Smooth muscle cell (in vitro differentiated cells): ENCODE measurements at regions not wholly inside any gene's neighbourhood (a gene's known extent, or its start where the extent isn't known, plus 50 kb on each side); places are given as distances from the start of the nearest gene placed in this dataset.

ENCODE experiments used
- DNase-seq: peaks from one replicate; lab custom pipeline; 2025; ENCODE audit not compliant: unreplicated experiment; lab: John Stamatoyannopoulos, UW
- H2AFZ ChIP-seq: fragments of 200-600 bp; sonication (generic); 2 replicates; pipeline ENCODE4 v1.6.0; 2016; ENCODE audit warnings: antibody characterized with exemption, low read depth, mild to moderate bottlenecking
- H3F3A ChIP-seq: fragments of 200-600 bp; sonication (generic); 2 replicates; pipeline ENCODE4 v1.6.0; 2017; ENCODE audit warnings: antibody characterized with exemption, low read depth
- H3K27ac ChIP-seq: fragments of 200-600 bp; sonication (generic); 2 replicates; pipeline ENCODE4 v1.5.1; 2016; ENCODE audit warnings: low read depth, mild to moderate bottlenecking
- H3K27me3 ChIP-seq: fragments of 200-600 bp; sonication (generic); 2 replicates; pipeline ENCODE4 v1.6.1; 2016; ENCODE audit warnings: low read depth, mild to moderate bottlenecking
- H3K36me3 ChIP-seq: fragments of 200-600 bp; sonication (generic); 2 replicates; pipeline ENCODE4 v1.5.1; 2016; ENCODE audit warnings: low read depth
- H3K4me1 ChIP-seq: fragments of 200-600 bp; sonication (generic); 2 replicates; pipeline ENCODE4 v1.5.1; 2016; ENCODE audit warnings: low read depth
- H3K4me2 ChIP-seq: fragments of 200-600 bp; sonication (generic); 2 replicates; pipeline ENCODE4 v1.6.0; 2016; ENCODE audit warnings: mild to moderate bottlenecking
- H3K4me3 ChIP-seq: fragments of 200-600 bp; sonication (generic); 2 replicates; pipeline ENCODE4 v1.5.1; 2016; ENCODE audit warnings: mild to moderate bottlenecking
- H3K79me2 ChIP-seq: fragments of 200-600 bp; sonication (generic); 2 replicates; pipeline ENCODE4 v1.6.0; 2016; ENCODE audit warnings: low read depth, mild to moderate bottlenecking
- H3K9ac ChIP-seq: fragments of 200-600 bp; sonication (generic); 2 replicates; pipeline ENCODE4 v1.6.0; 2016; ENCODE audit warnings: low read depth
- H3K9me3 ChIP-seq: fragments of 200-600 bp; sonication (generic); replicated peaks from 2 replicates; pipeline ENCODE4 v1.5.1; 2016; ENCODE audit warnings: low read depth
- H4K20me1 ChIP-seq: fragments of 200-600 bp; sonication (generic); 2 replicates; pipeline ENCODE4 v1.6.0; 2016; ENCODE audit warnings: low read depth
- WGBS: methylation state at CpG from one replicate; pipeline ENCODE4 v1.1.7; 2016; ENCODE audit warnings: low lambda C conversion rate; 5-methylcytosine and 5-hydroxymethylcytosine counted together
- TF ChIP-seq, protein P1 (sequence below): fragments of 200-600 bp; sonication (generic); IDR thresholded peaks from 2 replicates; pipeline ENCODE4 v1.5.1; 2017; ENCODE audit warnings: borderline replicate concordance, mild to moderate bottlenecking, antibody characterized with exemption; ENCODE audit not compliant: insufficient read depth, poor library complexity, severe bottlenecking

DNA sequence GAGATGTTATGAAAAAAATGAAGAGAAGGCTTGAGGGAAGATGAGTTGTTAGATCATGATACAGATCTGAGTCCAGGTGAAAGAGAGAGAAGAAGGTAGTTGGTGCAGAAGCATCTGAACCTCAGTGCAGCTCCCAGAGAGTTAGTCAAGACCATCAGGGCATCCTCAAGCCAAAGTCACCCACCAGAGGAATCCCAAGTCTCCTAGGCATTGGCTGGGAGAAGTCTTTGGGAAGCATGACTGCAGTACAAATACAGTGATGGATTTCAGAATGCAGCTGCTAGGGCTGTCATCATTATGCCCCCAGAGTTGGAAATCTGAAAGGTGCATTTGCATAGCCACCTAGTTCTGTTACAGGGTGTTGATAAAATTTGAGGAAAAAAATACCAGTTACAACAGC lies 59.7 kb upstream of the GALNT18 start:
- H2AFZ ChIP-seq: no peak overlapping the region
- no peak overlapping the region for H3K27ac ChIP-seq
- TF ChIP-seq, protein P1, sequence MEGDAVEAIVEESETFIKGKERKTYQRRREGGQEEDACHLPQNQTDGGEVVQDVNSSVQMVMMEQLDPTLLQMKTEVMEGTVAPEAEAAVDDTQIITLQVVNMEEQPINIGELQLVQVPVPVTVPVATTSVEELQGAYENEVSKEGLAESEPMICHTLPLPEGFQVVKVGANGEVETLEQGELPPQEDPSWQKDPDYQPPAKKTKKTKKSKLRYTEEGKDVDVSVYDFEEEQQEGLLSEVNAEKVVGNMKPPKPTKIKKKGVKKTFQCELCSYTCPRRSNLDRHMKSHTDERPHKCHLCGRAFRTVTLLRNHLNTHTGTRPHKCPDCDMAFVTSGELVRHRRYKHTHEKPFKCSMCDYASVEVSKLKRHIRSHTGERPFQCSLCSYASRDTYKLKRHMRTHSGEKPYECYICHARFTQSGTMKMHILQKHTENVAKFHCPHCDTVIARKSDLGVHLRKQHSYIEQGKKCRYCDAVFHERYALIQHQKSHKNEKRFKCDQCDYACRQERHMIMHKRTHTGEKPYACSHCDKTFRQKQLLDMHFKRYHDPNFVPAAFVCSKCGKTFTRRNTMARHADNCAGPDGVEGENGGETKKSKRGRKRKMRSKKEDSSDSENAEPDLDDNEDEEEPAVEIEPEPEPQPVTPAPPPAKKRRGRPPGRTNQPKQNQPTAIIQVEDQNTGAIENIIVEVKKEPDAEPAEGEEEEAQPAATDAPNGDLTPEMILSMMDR: no peak
- no peak overlapping the region for H3K4me3 ChIP-seq
- no peaks in the 10 kb centered on the region for H3K79me2 ChIP-seq
- H3K4me2 ChIP-seq: no peak overlapping the region
- H3K36me3 ChIP-seq: no peaks in the 10 kb centered on the region
- no peaks in the 10 kb centered on the region for H4K20me1 ChIP-seq
- H3K4me1 ChIP-seq: no peaks in the 10 kb centered on the region
- no peak for DNase-seq
- no peaks in the 10 kb centered on the region for H3K27me3 ChIP-seq
- no peak overlapping the region for H3K9ac ChIP-seq
- no peaks in the 10 kb centered on the region for H3K9me3 ChIP-seq
- H3F3A ChIP-seq: no peaks in the 10 kb centered on the region

DNA sequence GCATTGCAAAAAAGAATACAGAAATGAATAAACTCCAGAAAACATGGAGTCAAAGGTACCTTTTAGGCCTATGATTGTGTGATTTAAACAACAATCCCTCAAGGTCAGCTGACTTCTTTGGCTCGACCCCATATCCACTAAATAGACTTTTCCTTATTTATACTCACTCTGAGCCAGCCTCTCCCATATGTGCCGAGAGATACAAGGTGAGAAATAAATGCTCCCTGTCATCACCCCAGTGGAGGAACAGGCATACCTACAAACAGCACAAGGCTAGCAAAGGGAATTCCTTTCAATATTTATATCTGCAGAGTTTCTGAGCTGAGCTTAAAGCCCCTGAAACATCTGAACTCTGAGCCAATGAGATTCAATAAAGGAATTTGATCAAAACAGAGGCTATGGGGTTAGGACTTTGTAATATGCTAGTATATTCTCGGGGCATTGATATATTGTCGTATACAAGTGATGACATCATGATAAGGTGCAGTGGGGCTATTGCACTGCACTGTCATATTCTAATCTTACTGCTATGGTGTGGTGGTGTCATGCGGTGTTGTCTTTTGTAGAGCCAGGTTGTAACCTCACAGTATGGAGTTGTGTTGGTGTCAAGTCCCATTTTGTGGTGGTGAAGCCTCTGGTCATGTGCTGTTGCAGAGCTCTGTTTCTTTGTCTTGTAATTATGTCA lies 56.0 kb upstream of the GALNT18 start:
- H3K36me3 ChIP-seq: no peaks in the 10 kb centered on the region
- no peak overlapping the region for H3K27ac ChIP-seq
- WGBS: 85% methylated on average over 5 of the region's 5 CpGs
- no peaks in the 10 kb centered on the region for H3K4me1 ChIP-seq
- H3K79me2 ChIP-seq: no peaks in the 10 kb centered on the region
- DNase-seq: no peak
- no peaks in the 10 kb centered on the region for H3F3A ChIP-seq
- H2AFZ ChIP-seq: no peak overlapping the region
- no peak overlapping the region for H3K4me2 ChIP-seq
- no peak overlapping the region for H3K4me3 ChIP-seq
- H3K9ac ChIP-seq: no peak overlapping the region
- H3K27me3 ChIP-seq: no peaks in the 10 kb centered on the region
- H4K20me1 ChIP-seq: no peaks in the 10 kb centered on the region
- TF ChIP-seq, protein P1: no peak
- no peaks in the 10 kb centered on the region for H3K9me3 ChIP-seq

DNA sequence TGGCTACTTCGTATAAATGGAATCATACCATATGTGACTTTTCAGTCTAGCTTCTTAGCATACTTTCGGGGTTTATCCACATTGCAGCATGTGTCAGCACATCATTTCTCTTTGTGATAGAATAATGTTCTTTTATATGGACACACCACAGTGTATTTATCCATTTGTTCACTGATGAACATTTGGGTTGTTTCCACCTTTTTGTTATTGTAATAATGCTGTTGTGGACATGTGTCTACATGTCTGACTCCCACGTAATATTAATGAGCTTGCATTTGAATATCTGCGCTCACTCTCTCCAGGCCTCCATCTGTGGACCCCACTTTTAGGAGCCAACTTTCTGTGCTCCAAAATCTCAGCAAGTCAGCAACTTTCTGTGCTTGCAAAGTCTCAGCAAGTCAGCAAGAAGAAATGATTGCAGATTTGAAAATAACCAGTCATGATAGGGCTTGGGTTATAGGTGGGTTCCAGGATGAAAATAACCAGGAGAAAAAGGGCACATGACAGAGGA lies 53.9 kb upstream of the GALNT18 start:
- H4K20me1 ChIP-seq: no peaks in the 10 kb centered on the region
- 93% methylated on average over 4 of the region's 4 CpGs for WGBS
- no peaks in the 10 kb centered on the region for H3K36me3 ChIP-seq
- no peak for DNase-seq
- H3K27me3 ChIP-seq: no peaks in the 10 kb centered on the region
- H3F3A ChIP-seq: no peaks in the 10 kb centered on the region
- no peaks in the 10 kb centered on the region for H3K9me3 ChIP-seq
- no peak overlapping the region for H3K9ac ChIP-seq
- TF ChIP-seq, protein P1: no peak
- no peaks in the 10 kb centered on the region for H3K79me2 ChIP-seq
- no peak overlapping the region for H2AFZ ChIP-seq
- H3K4me3 ChIP-seq: no peak overlapping the region
- H3K4me2 ChIP-seq: no peak overlapping the region
- H3K27ac ChIP-seq: no peak overlapping the region
- H3K4me1 ChIP-seq: no peaks in the 10 kb centered on the region

DNA sequence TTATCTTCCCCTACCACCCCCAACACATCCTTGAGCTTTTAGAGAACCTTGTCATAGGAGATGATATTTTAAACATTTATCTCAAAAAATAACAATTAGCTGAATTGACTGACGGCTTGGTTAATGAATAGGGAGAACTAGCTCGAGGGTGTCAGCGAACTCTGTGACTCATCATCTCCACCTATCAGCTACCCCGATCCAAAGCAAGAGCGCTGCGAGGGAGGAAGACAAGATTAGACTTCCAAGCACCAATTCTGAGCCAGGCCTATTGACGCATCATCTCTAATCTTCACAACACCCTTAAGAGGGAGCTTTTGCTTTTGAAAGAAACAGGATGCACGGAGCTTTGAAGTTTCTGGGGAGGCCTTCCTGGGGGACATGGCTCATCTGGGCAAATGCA lies 51.0 kb upstream of the GALNT18 start:
- no peak overlapping the region for H3K4me3 ChIP-seq
- no peak overlapping the region for H3K4me2 ChIP-seq
- no peaks in the 10 kb centered on the region for H3K4me1 ChIP-seq
- H3F3A ChIP-seq: peaks cover 5% of the 10 kb centered on the region
- TF ChIP-seq, protein P1: no peak
- no peak overlapping the region for H3K27ac ChIP-seq
- WGBS: 26% methylated on average over 8 of the region's 8 CpGs
- no peak overlapping the region for H3K9ac ChIP-seq
- no peak for DNase-seq
- H3K36me3 ChIP-seq: no peaks in the 10 kb centered on the region
- no peaks in the 10 kb centered on the region for H3K9me3 ChIP-seq
- H4K20me1 ChIP-seq: no peaks in the 10 kb centered on the region
- H3K79me2 ChIP-seq: no peaks in the 10 kb centered on the region
- peaks cover 4% of the 10 kb centered on the region for H3K27me3 ChIP-seq
- no peak overlapping the region for H2AFZ ChIP-seq
